ENCODE measurements at regions not wholly inside any gene's neighbourhood (a gene's known extent, or its start where the extent isn't known, plus 50 kb on each side); places are given as distances from the start of the nearest gene placed in this dataset.

DNA sequence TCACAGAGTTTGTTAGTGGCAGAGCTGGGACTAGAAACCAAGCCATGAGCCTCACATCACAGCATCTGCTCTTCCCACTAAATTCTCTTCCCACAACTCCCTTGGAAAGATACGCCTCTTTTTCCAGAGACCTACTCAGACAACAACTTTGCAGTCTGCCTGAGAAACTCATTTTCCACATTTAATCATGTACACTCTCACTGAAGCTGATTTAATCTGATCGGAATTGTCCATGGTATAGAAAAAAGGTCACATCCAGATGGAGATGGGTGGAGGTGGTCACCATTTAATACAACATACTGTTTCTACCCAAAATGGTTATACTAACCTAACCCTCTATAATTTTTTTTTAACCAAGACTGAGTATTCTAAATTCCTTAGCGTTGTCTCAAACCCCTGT lies 366.2 kb downstream of the ENC1 start:
- Histone ChIP-seq H3K27me3 (replicated peaks in 1 of 4; ENCODE audit: control insufficient read depth in 3 of 4, extremely low read depth in 1 of 4, insufficient read depth in 3 of 4, low read length in 3 of 4) (no peaks in the 10 kb centered on the region), H4K5ac (ENCODE audit: insufficient read length, low read depth, low read length) (no peak overlapping the region), H4K91ac (replicated peaks; ENCODE audit: insufficient read length, low read length) (no peak overlapping the region), H3K4ac (replicated peaks; ENCODE audit: insufficient read length, low read depth, low read length) (no peak overlapping the region), H2BK120ac (replicated peaks; ENCODE audit: low read depth, low read length) (no peak overlapping the region), H3K9ac (replicated peaks in 1 of 4; ENCODE audit: extremely low read depth in 1 of 4, low read depth in 3 of 4, low read length in 3 of 4) (no peak overlapping the region), H2BK15ac (ENCODE audit: low read length) (no peak overlapping the region), H3K36me3 (ENCODE audit: control insufficient read depth in 2 of 4, insufficient read depth in 4 of 4, low read length in 3 of 4) (no peaks in the 10 kb centered on the region), H3K4me1 (replicated peaks in 1 of 4; ENCODE audit: control insufficient read depth in 3 of 4, insufficient read depth in 4 of 4, low read length in 3 of 4) (no peaks in the 10 kb centered on the region), H3K4me2 (ENCODE audit: insufficient read depth in 1 of 2, low read depth in 2 of 2, low read length in 2 of 2) (no peak overlapping the region), H2BK12ac (ENCODE audit: low read depth, low read length) (no peak overlapping the region), H4K20me1 (replicated peaks in 1 of 2; ENCODE audit: control insufficient read depth in 1 of 2, insufficient read depth in 2 of 2, low read length in 2 of 2) (no peaks in the 10 kb centered on the region), H4K8ac (ENCODE audit: extremely low read depth, insufficient read depth, low read length) (no peak overlapping the region), H3K23ac (ENCODE audit: insufficient read length) (no peak overlapping the region), H2AFZ (ENCODE audit: low read length) (no peak overlapping the region), H3K79me1 (ENCODE audit: low read depth, low read length) (no peaks in the 10 kb centered on the region), H3K4me3 (ENCODE audit: extremely low read depth in 1 of 4, insufficient read depth in 2 of 4, low read depth in 3 of 4, low read length in 4 of 4) (no peak overlapping the region), H3K14ac (ENCODE audit: insufficient read length) (no peak overlapping the region), H3K9me3 (ENCODE audit: insufficient read depth in 2 of 2, low read depth in 1 of 2, low read length in 1 of 2) (no peaks in the 10 kb centered on the region), H3K18ac (ENCODE audit: extremely low read depth, low read length) (no peak overlapping the region), H2AK5ac (ENCODE audit: low read depth, low read length) (no peak overlapping the region), H3K79me2 (ENCODE audit: control insufficient read depth in 1 of 2, insufficient read depth in 2 of 2, low read length in 2 of 2) (no peaks in the 10 kb centered on the region), H2BK20ac (ENCODE audit: low read length) (no peak overlapping the region), H3K27ac (ENCODE audit: low read depth, low read length) (no peak overlapping the region), H2BK5ac (ENCODE audit: low read depth, low read length) (no peak overlapping the region), H3K56ac (replicated peaks; ENCODE audit: insufficient read length, low read depth, low read length) (no peak overlapping the region), H3K23me2 (ENCODE audit: low read depth, low read length) (no peaks in the 10 kb centered on the region)
- no peak for TF ChIP-seq ZNF274 (IDR thresholded peaks at IDR 0.05; ENCODE audit: borderline replicate concordance, extremely low read depth, low read length)
- DNase-seq (ENCODE audit: low read depth in 1 of 2, low spot score in 2 of 2) (no peak), FAIRE-seq (no peak)
- 98% methylated on average over 3 of the region's 3 CpGs; no CpG with 5 or more reads in 1 of the 2 experiments for WGBS, 2 experiments (ENCODE audit: extremely low coverage in 1 of 2, insufficient coverage in 1 of 2, insufficient read length in 1 of 2, insufficient replicate concordance in 2 of 2, low coverage in 1 of 2, low lambda C conversion rate in 2 of 2, missing lambda C conversion rate in 1 of 2)
- CTCF ChIA-PET (ENCODE audit: partially characterized antibody): no interaction called here
- POLR2A ChIA-PET (ENCODE audit: partially characterized antibody): no interaction called here
